ENCODE measurements at regions not wholly inside any gene's neighbourhood (a gene's known extent, or its start where the extent isn't known, plus 50 kb on each side); places are given as distances from the start of the nearest gene placed in this dataset.

GRCh38 chr3:137347817-137348368, 390.1 kb downstream of the IL20RB start:
- no peaks in the 10 kb centered on the region for H3K9me3 ChIP-seq
- CTCF ChIA-PET = no interaction called here
- H3K27ac ChIP-seq (ENCODE audit: low read depth in 2 of 2, low read length in 1 of 2) = no peak overlapping the region
- H2AFZ ChIP-seq (ENCODE audit: low read depth) = no peak overlapping the region
- no peak for DNase-seq
- H3K27me3 ChIP-seq (ENCODE audit: insufficient read depth) = no peaks in the 10 kb centered on the region
- H3K9ac ChIP-seq = no peak overlapping the region
- H4K20me1 ChIP-seq (ENCODE audit: insufficient read depth) = no peaks in the 10 kb centered on the region
- WGBS (ENCODE audit: low lambda C conversion rate) = 5% methylated on average over 1 of the region's 1 CpG
- POLR2A ChIA-PET = no interaction called here
- H3K79me2 ChIP-seq (ENCODE audit: insufficient read depth) = no peaks in the 10 kb centered on the region
- no peaks in the 10 kb centered on the region for H3K9me2 ChIP-seq
- no peak overlapping the region for H3K4me2 ChIP-seq
- H3K4me1 ChIP-seq (ENCODE audit: control insufficient read depth in 1 of 2, insufficient read depth in 2 of 2, low read depth in 1 of 2, low read length in 1 of 2) = no peaks in the 10 kb centered on the region
- H3F3A ChIP-seq (replicated peaks; ENCODE audit: insufficient read depth) = no peaks in the 10 kb centered on the region
- H3K4me3 ChIP-seq (ENCODE audit: low read depth in 2 of 2, low read length in 1 of 2) = no peak overlapping the region
- TF ChIP-seq TEAD4 (IDR thresholded peaks at IDR 0.05; ENCODE audit: borderline replicate concordance, insufficient read depth) = no peak
- TF ChIP-seq EP300 (IDR thresholded peaks at IDR 0.05; ENCODE audit: borderline replicate concordance in 1 of 2, low read depth in 1 of 2, low read length in 1 of 2) = no peak
- no peak for TF ChIP-seq TAF1 (IDR thresholded peaks at IDR 0.05; ENCODE audit: borderline replicate concordance, low read depth, low read length)
- TF ChIP-seq RFX5 (IDR thresholded peaks at IDR 0.05; ENCODE audit: low read length) = no peak
- no peak for TF ChIP-seq PBX3 (IDR thresholded peaks at IDR 0.05)
- TF ChIP-seq ELF1 (IDR thresholded peaks at IDR 0.05) = no peak
- TF ChIP-seq NRF1 (IDR thresholded peaks at IDR 0.05; ENCODE audit: low read depth, low read length) = no peak
- TF ChIP-seq NFIC (IDR thresholded peaks at IDR 0.05; ENCODE audit: borderline replicate concordance) = no peak
- TF ChIP-seq ZBTB33 (IDR thresholded peaks at IDR 0.05; ENCODE audit: borderline replicate concordance, low read depth) = no peak
- no peak for TF ChIP-seq MXI1 (IDR thresholded peaks at IDR 0.05; ENCODE audit: low read depth, low read length)
- TF ChIP-seq YY1 (IDR thresholded peaks at IDR 0.05; ENCODE audit: low read depth) = no peak
- no peak for TF ChIP-seq GATA2 (CRISPR knock-in tag; IDR thresholded peaks at IDR 0.05)
- TF ChIP-seq EZH2phosphoT487 (IDR thresholded peaks at IDR 0.05; ENCODE audit: borderline replicate concordance, low read depth) = no peak
- no peak for TF ChIP-seq SMC3 (IDR thresholded peaks at IDR 0.05; ENCODE audit: low read depth, low read length)
- no peak for TF ChIP-seq POLR2AphosphoS5 (IDR thresholded peaks at IDR 0.05; ENCODE audit: low read depth, low read length)
- TF ChIP-seq CTCF (IDR thresholded peaks at IDR 0.05) = no peak
- no peak for TF ChIP-seq SIN3A (IDR thresholded peaks at IDR 0.05; ENCODE audit: borderline replicate concordance, low read depth, low read length)
- TF ChIP-seq REST (IDR thresholded peaks at IDR 0.05; ENCODE audit: low read depth, low read length) = no peak
- no peak for TF ChIP-seq MEF2A (IDR thresholded peaks at IDR 0.05; ENCODE audit: borderline replicate concordance, low read depth)
- no peak for TF ChIP-seq GABPA (IDR thresholded peaks at IDR 0.05; ENCODE audit: low read depth)
- H3K36me3 ChIP-seq (replicated peaks in 1 of 2; ENCODE audit: control insufficient read depth in 1 of 2, insufficient read depth in 2 of 2, low read length in 1 of 2) = no peaks in the 10 kb centered on the region

Data from SK-N-SH (cell line).